ENCODE measurements at regions not wholly inside any gene's neighbourhood (a gene's known extent, or its start where the extent isn't known, plus 50 kb on each side); places are given as distances from the start of the nearest gene placed in this dataset.

GRCh38 chr1:81330521-81330920, 470.2 kb upstream of the ADGRL2 start:
- no peak for TF ChIP-seq EZH2 (IDR thresholded peaks at IDR 0.05; ENCODE audit: borderline replicate concordance, low read length)
- TF ChIP-seq CTCF (IDR thresholded peaks at IDR 0.05; ENCODE audit: low read length): no peak
- H3K4me2 ChIP-seq (ENCODE audit: low read length): no peak overlapping the region

GRCh38 chr1:81330111-81330510, 470.6 kb upstream of the ADGRL2 start:
- Histone ChIP-seq H3K9me2 (ENCODE audit: low read depth, low read length) (no peaks in the 10 kb centered on the region), H3K79me2 (ENCODE audit: insufficient read depth, low read length) (no peaks in the 10 kb centered on the region), H3K4me1 (ENCODE audit: insufficient read depth, low read length, severe bottlenecking) (no peaks in the 10 kb centered on the region), H3K36me3 (ENCODE audit: insufficient read depth, low read length) (no peaks in the 10 kb centered on the region), H2AFZ (ENCODE audit: low read length) (no peak overlapping the region), H4K20me1 (ENCODE audit: insufficient read depth, low read length) (no peaks in the 10 kb centered on the region), H3K4me2 (ENCODE audit: low read length) (no peak overlapping the region), H3K9ac (ENCODE audit: low read length) (no peak overlapping the region), H3K27ac (ENCODE audit: low read depth, low read length, poor library complexity, severe bottlenecking) (no peak overlapping the region), H3K27me3 (ENCODE audit: insufficient read depth, low read length) (no peaks in the 10 kb centered on the region), H3K9me3 (ENCODE audit: low read length) (no peaks in the 10 kb centered on the region), H3F3A (ENCODE audit: insufficient read depth, low read length) (no peaks in the 10 kb centered on the region), H3K4me3 (ENCODE audit: low read depth, low read length, poor library complexity, severe bottlenecking) (no peak overlapping the region)
- TF ChIP-seq CTCF (IDR thresholded peaks at IDR 0.05; ENCODE audit: low read length) (no peak), EZH2 (IDR thresholded peaks at IDR 0.05; ENCODE audit: borderline replicate concordance, low read length) (no peak)

More at GRCh38 chr1:81330521-81330920, 470.2 kb upstream of the ADGRL2 start:
- no peaks in the 10 kb centered on the region for H3K9me3 ChIP-seq (ENCODE audit: low read length)
- no peak overlapping the region for H3K27ac ChIP-seq (ENCODE audit: low read depth, low read length, poor library complexity, severe bottlenecking)
- H3K27me3 ChIP-seq (ENCODE audit: insufficient read depth, low read length): no peaks in the 10 kb centered on the region
- no peaks in the 10 kb centered on the region for H4K20me1 ChIP-seq (ENCODE audit: insufficient read depth, low read length)
- H3K9ac ChIP-seq (ENCODE audit: low read length): no peak overlapping the region
- H2AFZ ChIP-seq (ENCODE audit: low read length): no peak overlapping the region
- H3K4me1 ChIP-seq (ENCODE audit: insufficient read depth, low read length, severe bottlenecking): no peaks in the 10 kb centered on the region
- H3K36me3 ChIP-seq (ENCODE audit: insufficient read depth, low read length): no peaks in the 10 kb centered on the region
- no peaks in the 10 kb centered on the region for H3K9me2 ChIP-seq (ENCODE audit: low read depth, low read length)
- no peaks in the 10 kb centered on the region for H3F3A ChIP-seq (ENCODE audit: insufficient read depth, low read length)
- no peaks in the 10 kb centered on the region for H3K79me2 ChIP-seq (ENCODE audit: insufficient read depth, low read length)
- no peak overlapping the region for H3K4me3 ChIP-seq (ENCODE audit: low read depth, low read length, poor library complexity, severe bottlenecking)

- no peaks in the 10 kb centered on the region for H3K9me2 ChIP-seq (ENCODE audit: low read depth, low read length)
- H3K9ac ChIP-seq (ENCODE audit: low read length): no peak overlapping the region
- H3K4me3 ChIP-seq (ENCODE audit: low read depth, low read length, poor library complexity, severe bottlenecking): no peak overlapping the region
- no peaks in the 10 kb centered on the region for H3K9me3 ChIP-seq (ENCODE audit: low read length)
- no peaks in the 10 kb centered on the region for H4K20me1 ChIP-seq (ENCODE audit: insufficient read depth, low read length)
- no peaks in the 10 kb centered on the region for H3K36me3 ChIP-seq (ENCODE audit: insufficient read depth, low read length)
- no peaks in the 10 kb centered on the region for H3F3A ChIP-seq (ENCODE audit: insufficient read depth, low read length)
- H3K79me2 ChIP-seq (ENCODE audit: insufficient read depth, low read length): no peaks in the 10 kb centered on the region
- H3K27me3 ChIP-seq (ENCODE audit: insufficient read depth, low read length): no peaks in the 10 kb centered on the region
- no peak overlapping the region for H3K27ac ChIP-seq (ENCODE audit: low read depth, low read length, poor library complexity, severe bottlenecking)
- H2AFZ ChIP-seq (ENCODE audit: low read length): no peak overlapping the region
- TF ChIP-seq CTCF (IDR thresholded peaks at IDR 0.05; ENCODE audit: low read length): no peak
- no peak for TF ChIP-seq EZH2 (IDR thresholded peaks at IDR 0.05; ENCODE audit: borderline replicate concordance, low read length)
- H3K4me1 ChIP-seq (ENCODE audit: insufficient read depth, low read length, severe bottlenecking): no peaks in the 10 kb centered on the region
- H3K4me2 ChIP-seq (ENCODE audit: low read length): no peak overlapping the region
These were observed 471.7 kb upstream of the ADGRL2 start for GRCh38 chr1:81329041-81329440.
